IMR-90 (cell line): ENCODE measurements at regions not wholly inside any gene's neighbourhood (a gene's known extent, or its start where the extent isn't known, plus 50 kb on each side); places are given as distances from the start of the nearest gene placed in this dataset.

Experiments used
- BHLHE40 ChIP-seq: fragments of 150-350 bp; IDR thresholded peaks from 2 replicates; pipeline ENCODE4 v1.6.1; 2016; ENCODE audit warnings: mild to moderate bottlenecking, low read depth, low read length
- CTCF ChIP-seq: conservative IDR thresholded peaks from 2 replicates; pipeline ENCODE4 v1.5.1; 2012; ENCODE audit warnings: mild to moderate bottlenecking, low read depth, low read length, improper control_type of control experiment
- ELK1 ChIP-seq: fragments of 150-350 bp; IDR thresholded peaks from 2 replicates; pipeline ENCODE4 v1.6.1; 2016; ENCODE audit warnings: low read depth, mild to moderate bottlenecking, low read length, moderate library complexity, borderline replicate concordance
- MAFK ChIP-seq: IDR thresholded peaks from 2 replicates; pipeline ENCODE4 v1.6.1; 2012; ENCODE audit warnings: low read depth, low read length, improper control_type of control experiment
- POLR2A ChIP-seq: IDR thresholded peaks from 2 replicates; pipeline ENCODE4 v1.6.1; 2012; ENCODE audit warnings: mild to moderate bottlenecking, low read depth, low read length
- RAD21 ChIP-seq: IDR thresholded peaks from 2 replicates; pipeline ENCODE4 v1.6.1; 2012; ENCODE audit warnings: low read length, improper control_type of control experiment
- RFX5 ChIP-seq: IDR thresholded peaks from 2 replicates; pipeline ENCODE4 v1.8.0; 2012; ENCODE audit warnings: low read depth, mild to moderate bottlenecking, low read length, moderate library complexity
- SMC3 ChIP-seq: fragments of 150-350 bp; IDR thresholded peaks from 2 replicates; pipeline ENCODE4 v1.6.1; 2016; ENCODE audit warnings: low read depth, mild to moderate bottlenecking, antibody characterized with exemption, low read length, moderate library complexity

- no peak for TF ChIP-seq RFX5
- no peak for TF ChIP-seq CTCF
- TF ChIP-seq ELK1 = no peak
- no peak for TF ChIP-seq POLR2A
- TF ChIP-seq RAD21 = no peak
- no peak for TF ChIP-seq BHLHE40
- no peak for TF ChIP-seq SMC3
- TF ChIP-seq MAFK = no peak
These were observed 50.7 kb upstream of the ANO1 start for GRCh38 chr11:70027451-70027850.
